SH-SY5Y (cell line): ENCODE measurements at regions not wholly inside any gene's neighbourhood (a gene's known extent, or its start where the extent isn't known, plus 50 kb on each side); places are given as distances from the start of the nearest gene placed in this dataset.

Experiments used
- GATA2 ChIP-seq: IDR thresholded peaks from 2 replicates; pipeline ENCODE4 v1.6.1; 2011; ENCODE audit warnings: mild to moderate bottlenecking, low read depth, low read length
- GATA3 ChIP-seq: IDR thresholded peaks from 2 replicates; pipeline ENCODE4 v1.6.1; 2011; ENCODE audit warnings: low read depth, mild to moderate bottlenecking, low read length, moderate library complexity

DNA sequence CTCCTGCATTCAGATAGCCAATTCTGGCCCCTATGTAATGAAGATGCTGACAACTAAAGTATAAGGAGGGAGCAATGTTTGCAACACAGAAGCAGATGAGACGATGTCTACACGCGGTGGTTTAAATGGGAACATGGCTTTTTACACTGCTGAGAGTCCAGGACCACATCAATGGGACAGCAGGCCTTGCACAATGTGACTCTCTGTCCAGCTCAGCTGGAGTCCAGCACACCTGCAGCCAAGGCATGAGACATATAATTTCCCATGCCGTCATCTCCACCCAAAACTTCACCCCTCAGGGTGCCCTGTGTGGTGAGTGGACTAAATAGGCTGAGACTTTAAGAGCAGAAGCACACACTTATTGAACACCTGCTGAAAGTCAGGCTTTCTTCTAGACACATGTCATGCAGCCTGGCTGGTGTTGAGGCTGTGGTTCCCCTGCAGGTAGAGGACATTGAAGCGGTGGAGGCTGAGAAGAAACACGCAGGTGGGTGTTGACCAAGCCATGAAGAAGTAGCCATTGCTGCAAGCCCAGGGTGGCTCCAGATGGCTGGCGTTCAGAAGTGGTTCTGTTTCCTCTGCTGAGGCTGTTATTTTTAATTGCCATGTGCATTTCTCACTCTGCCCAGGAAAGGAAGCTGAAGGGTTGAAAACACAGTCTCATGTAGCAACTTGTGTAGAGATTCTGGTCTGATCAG is 345.6 kb downstream of the MYCN start:
- TF ChIP-seq GATA3 = no peak
- no peak for TF ChIP-seq GATA2
